ENCODE measurements at regions not wholly inside any gene's neighbourhood (a gene's known extent, or its start where the extent isn't known, plus 50 kb on each side); places are given as distances from the start of the nearest gene placed in this dataset.

DNA sequence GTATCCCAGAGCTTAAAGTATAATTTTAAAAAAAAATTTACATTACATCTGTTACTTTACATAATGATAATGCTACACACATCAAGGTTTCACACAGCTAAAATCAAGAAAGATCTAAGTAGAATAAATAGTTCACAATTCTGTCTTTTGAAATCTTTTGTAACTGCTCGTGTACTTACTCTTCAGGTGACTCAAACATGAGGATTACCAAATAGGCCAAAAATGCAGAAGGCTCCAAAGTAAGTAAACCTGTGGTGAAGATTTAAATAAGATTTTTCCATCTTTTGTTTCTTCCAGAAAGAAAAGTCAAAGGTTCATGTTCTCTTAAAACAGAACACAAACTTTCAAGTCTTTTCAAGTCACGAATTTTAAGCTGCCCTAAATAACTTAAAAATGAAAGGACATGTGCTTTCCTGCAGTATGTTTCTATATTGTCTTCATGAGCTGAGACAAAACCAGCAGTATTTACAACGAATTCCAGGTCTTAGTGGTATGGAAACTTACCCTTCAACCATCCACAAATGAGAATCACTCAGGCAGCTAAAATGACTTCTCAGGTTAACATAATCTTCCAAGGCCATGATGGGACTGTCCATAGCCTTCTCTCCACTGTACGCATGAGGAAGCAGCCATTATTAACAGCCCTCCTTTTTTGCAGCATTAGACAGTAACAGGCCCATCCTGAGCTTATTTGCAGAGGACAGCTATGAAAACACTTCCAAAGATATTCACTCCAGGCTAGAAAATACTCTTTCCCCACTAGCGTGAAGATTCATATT lies 172.8 kb upstream of the EDNRA start:
- no peaks in the 10 kb centered on the region for H3K27me3 ChIP-seq (ENCODE audit: control insufficient read depth in 2 of 2, insufficient read depth in 2 of 2, low read length in 2 of 2)
- POLR2A ChIA-PET: no interaction called here
- no peak for FAIRE-seq
- CTCF ChIA-PET (ENCODE audit: low intra/inter-chr PET ratio): no interaction called here
- no peak overlapping the region for H3K4me3 ChIP-seq
- no peaks in the 10 kb centered on the region for H4K20me1 ChIP-seq (replicated peaks; ENCODE audit: control insufficient read depth, insufficient read depth, low read length)
- no peaks in the 10 kb centered on the region for H3K36me3 ChIP-seq (ENCODE audit: control insufficient read depth, insufficient read depth, low read length)
- no peak overlapping the region for H3K27ac ChIP-seq (ENCODE audit: extremely low read depth, low read depth, low read length)
- no peak overlapping the region for H2AFZ ChIP-seq (ENCODE audit: low read depth, low read length)
- TF ChIP-seq, protein P1, sequence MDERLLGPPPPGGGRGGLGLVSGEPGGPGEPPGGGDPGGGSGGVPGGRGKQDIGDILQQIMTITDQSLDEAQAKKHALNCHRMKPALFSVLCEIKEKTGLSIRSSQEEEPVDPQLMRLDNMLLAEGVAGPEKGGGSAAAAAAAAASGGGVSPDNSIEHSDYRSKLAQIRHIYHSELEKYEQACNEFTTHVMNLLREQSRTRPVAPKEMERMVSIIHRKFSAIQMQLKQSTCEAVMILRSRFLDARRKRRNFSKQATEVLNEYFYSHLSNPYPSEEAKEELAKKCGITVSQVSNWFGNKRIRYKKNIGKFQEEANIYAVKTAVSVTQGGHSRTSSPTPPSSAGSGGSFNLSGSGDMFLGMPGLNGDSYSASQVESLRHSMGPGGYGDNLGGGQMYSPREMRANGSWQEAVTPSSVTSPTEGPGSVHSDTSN (CRISPR knock-in tag; IDR thresholded peaks at IDR 0.05; ENCODE audit: low read depth): no peak
- TF ChIP-seq, protein P1 (tag; conservative IDR thresholded peaks at IDR 0.05; ENCODE audit: low read depth): no peak
- TF ChIP-seq, protein P2, sequence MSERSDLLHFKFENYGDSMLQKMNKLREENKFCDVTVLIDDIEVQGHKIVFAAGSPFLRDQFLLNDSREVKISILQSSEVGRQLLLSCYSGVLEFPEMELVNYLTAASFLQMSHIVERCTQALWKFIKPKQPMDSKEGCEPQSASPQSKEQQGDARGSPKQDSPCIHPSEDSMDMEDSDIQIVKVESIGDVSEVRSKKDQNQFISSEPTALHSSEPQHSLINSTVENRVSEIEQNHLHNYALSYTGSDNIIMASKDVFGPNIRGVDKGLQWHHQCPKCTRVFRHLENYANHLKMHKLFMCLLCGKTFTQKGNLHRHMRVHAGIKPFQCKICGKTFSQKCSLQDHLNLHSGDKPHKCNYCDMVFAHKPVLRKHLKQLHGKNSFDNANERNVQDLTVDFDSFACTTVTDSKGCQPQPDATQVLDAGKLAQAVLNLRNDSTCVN (CRISPR knock-in tag; IDR thresholded peaks at IDR 0.05): no peak
- no peak for TF ChIP-seq POLR2G (IDR thresholded peaks at IDR 0.05; ENCODE audit: low read depth, low read length)
- no peak for TF ChIP-seq TARDBP (IDR thresholded peaks at IDR 0.05)
- TF ChIP-seq, protein P3, sequence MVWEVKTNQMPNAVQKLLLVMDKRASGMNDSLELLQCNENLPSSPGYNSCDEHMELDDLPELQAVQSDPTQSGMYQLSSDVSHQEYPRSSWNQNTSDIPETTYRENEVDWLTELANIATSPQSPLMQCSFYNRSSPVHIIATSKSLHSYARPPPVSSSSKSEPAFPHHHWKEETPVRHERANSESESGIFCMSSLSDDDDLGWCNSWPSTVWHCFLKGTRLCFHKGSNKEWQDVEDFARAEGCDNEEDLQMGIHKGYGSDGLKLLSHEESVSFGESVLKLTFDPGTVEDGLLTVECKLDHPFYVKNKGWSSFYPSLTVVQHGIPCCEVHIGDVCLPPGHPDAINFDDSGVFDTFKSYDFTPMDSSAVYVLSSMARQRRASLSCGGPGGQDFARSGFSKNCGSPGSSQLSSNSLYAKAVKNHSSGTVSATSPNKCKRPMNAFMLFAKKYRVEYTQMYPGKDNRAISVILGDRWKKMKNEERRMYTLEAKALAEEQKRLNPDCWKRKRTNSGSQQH (CRISPR knock-in tag; IDR thresholded peaks at IDR 0.05): no peak
- no peak for TF ChIP-seq MTA2 (IDR thresholded peaks at IDR 0.05; ENCODE audit: low read depth)
- TF ChIP-seq CBFA2T2 (conservative IDR thresholded peaks at IDR 0.05): no peak
- no peak for TF ChIP-seq GATAD2B (IDR thresholded peaks at IDR 0.05; ENCODE audit: borderline replicate concordance)
- no peak for TF ChIP-seq BMI1 (IDR thresholded peaks at IDR 0.05; ENCODE audit: low read length)
- no peak for TF ChIP-seq ZNF41 (CRISPR knock-in tag; conservative IDR thresholded peaks at IDR 0.05)
- TF ChIP-seq POU5F1 (IDR thresholded peaks at IDR 0.05; ENCODE audit: borderline replicate concordance, low read depth, low read length, partially characterized antibody): no peak
- no peak for TF ChIP-seq ZNF121 (CRISPR knock-in tag; conservative IDR thresholded peaks at IDR 0.05)
- no peak for TF ChIP-seq ZNF24 (IDR thresholded peaks at IDR 0.05)
- no peak for TF ChIP-seq ZKSCAN1 (IDR thresholded peaks at IDR 0.05; ENCODE audit: low read depth, low read length)
- 0% methylated on average over 5 of the region's 5 CpGs for WGBS (ENCODE audit: insufficient coverage, low coverage, missing lambda C conversion rate)
- no peak overlapping the region for H3K4me2 ChIP-seq (ENCODE audit: insufficient read depth, low read length)
- ATAC-seq: no peak
- no peaks in the 10 kb centered on the region for H3K4me1 ChIP-seq (replicated peaks in 1 of 2; ENCODE audit: control insufficient read depth in 2 of 2, insufficient read depth in 2 of 2, low read length in 2 of 2)
- BruUV-seq (replicated peaks): no TSS peak
- in situ Hi-C loops (cut with MboI) (no loop called here), intact Hi-C loops (cut with micrococcal nuclease) (no loop called here)
- no peak for DNase-seq (ENCODE audit: extremely low read depth in 1 of 4, low spot score in 3 of 4)
- no peaks in the 10 kb centered on the region for H3K79me2 ChIP-seq (ENCODE audit: control insufficient read depth, insufficient read depth, low read length)
- no peaks in the 10 kb centered on the region for H3K9me1 ChIP-seq (ENCODE audit: control insufficient read depth, insufficient read depth, low read length)
- no peak overlapping the region for H3K9ac ChIP-seq (ENCODE audit: insufficient read depth in 1 of 2, low read depth in 2 of 2, low read length in 2 of 2)
- no peaks in the 10 kb centered on the region for H3K9me3 ChIP-seq (replicated peaks; ENCODE audit: control insufficient read depth, insufficient read depth, low read depth, low read length)
